Right kidney (tissue), 1 donor: ENCODE measurements at regions not wholly inside any gene's neighbourhood (a gene's known extent, or its start where the extent isn't known, plus 50 kb on each side); places are given as distances from the start of the nearest gene placed in this dataset.
A peak's percentile ranks its signal among the peaks of the same experiment; 100 is the strongest.
"Not testable (repeated sequence)": the region's sequence is repeated elsewhere in the genome, so short reads cannot be mapped to it uniquely, and the experiment has no call there.

ENCODE experiments used
- DNase-seq: peaks from one replicate; pipeline ENCODE4 v3.0.0-alpha.2; 2016

DNA sequence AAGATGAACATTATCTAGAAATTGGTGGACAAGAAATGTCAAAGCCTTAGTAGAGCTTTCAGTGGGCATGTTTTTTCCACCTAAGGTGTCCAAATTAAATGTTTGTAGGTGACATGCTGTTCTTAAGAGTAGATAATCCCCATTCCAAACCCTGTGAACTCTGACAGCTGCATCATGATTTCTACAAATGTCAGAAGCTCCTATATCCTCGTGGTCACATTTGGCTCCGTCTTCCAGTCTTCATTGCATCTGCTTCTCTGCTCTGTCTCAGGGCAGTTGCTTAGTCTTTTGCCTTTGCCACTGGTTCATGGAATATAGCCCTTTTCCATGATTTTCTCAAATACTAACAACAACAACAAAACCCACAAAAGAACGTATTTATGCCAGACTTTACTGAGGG is 234.5 kb downstream of the DLEU7 start:
- DNase-seq = no peak

DNA sequence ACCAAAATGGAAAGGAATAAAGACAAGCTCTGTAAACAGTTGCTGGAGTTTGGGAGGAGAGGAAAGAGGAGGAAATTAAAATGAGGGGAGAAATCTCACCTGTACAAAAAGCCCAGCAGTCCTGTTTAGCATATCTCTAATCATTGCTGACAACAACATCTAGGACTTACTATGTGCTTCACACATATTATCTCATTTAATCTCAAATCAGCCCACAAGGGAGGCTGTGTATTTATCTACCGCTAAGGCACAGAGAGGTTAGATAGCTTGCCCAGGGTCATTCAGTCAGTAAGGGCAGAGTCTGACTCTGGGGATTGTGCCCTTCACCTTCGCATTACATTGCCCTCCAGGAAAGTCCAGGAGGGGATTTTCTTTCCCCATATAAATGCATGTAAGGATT is 233.3 kb downstream of the DLEU7 start:
- no peak for DNase-seq

DNA sequence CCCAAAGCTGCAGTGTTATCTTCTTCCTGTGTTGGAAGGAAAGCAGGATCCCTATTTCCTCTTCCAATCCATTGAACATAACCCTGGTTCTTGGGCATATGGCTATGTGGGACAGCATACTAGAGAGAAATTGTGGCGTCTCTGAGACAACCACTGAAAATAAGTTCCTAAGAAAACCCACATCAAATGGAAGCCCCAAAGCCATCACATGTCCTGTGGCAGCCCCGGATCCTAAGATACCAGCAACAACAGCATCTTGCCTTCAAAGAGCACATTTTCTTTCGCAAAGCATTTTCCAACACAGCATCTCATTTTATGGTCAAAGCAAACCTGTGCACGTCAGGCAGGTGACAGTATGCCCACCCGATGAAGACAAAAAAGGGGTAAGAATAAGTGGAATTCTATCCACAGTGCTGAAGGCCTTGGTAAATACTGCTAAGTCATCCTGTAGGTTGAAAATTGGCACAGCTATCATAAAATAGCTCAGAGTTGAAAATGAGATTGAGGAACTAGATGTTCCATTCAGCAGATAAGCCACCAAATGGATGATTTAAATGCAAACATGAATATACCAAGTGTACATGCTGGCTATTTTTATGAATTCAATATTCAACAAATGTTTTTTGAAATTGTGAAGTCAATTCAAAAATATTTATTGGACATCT is 232.2 kb downstream of the DLEU7 start:
- no peak for DNase-seq

DNA sequence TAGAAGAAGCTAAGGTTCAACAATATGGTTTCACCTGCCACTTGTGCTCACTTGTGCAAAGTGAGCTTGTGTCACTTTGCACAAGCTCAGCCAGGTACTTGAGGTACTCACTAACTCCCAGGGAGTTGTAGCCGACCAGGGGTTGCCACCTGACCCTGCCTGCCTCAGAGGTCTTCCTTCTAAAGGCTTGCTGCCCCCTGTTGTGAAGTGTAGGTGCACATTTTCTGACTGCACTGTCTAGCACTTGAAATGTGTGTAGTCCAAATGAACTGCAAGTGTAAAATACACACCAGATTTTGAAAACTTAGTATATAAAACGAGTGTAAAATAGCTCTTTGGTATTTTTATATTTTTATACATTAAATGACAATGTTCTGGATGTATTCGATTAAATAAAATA is 230.8 kb downstream of the DLEU7 start:
- DNase-seq = no peak

DNA sequence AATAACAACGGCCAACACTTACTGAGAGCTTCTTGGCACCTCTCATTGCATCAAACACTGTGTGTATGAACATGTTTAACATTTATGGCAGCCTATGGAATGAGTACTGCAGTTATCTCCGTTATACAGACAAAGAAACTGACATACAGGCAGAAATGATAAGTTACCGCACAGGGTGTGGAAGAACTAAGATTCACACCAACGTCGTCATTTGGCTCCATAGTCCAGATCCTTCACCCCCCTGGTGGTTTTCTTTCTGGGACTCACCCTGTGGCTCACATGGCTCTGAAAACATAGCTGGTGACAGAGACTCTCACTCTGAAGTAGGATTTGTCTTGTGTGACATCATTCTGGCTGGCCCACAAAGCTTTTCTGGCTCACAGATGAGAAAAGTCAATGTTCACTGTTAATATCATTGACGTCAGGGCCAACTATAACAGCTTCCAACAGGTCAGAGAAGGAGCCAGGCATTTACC is 230.1 kb downstream of the DLEU7 start:
- no peak for DNase-seq

DNA sequence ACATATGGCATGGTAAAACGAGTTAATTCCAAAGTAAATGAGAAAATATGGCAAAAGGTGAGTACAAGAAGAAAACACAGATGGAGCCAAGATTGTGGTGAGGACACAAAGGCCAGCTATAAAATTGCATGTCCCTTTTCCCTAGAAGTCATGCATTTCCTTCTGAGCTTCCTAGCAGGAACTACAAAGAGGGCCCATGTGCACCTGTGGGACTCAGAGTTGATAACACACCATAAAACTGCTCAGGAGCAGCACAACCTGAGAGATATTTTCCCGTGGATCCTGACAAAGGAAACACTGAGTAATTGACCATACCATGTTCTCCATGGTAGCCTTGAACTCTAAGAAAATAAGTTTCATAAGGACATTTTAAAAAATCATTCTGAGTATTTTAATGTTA is 228.3 kb downstream of the DLEU7 start:
- DNase-seq = no peak

DNA sequence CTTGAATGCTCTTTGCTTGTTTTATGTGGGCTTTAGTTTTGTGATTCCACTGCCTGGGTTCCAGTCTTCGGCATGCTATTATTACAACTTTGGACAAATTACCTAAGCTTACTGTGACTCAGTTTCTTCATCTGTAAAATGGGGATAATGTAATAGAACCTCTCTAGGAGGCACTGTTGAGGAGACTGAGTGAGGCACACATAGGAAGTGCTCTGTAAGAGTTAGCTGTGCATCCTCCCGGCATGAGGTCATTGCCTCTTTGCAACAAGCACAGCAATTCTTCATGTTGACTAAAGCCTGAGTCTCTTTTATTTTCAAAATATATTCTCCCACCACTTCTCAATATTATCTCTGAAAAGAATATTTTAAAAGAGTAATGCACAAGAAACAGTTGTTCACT is 227.4 kb downstream of the DLEU7 start:
- no peak for DNase-seq

DNA sequence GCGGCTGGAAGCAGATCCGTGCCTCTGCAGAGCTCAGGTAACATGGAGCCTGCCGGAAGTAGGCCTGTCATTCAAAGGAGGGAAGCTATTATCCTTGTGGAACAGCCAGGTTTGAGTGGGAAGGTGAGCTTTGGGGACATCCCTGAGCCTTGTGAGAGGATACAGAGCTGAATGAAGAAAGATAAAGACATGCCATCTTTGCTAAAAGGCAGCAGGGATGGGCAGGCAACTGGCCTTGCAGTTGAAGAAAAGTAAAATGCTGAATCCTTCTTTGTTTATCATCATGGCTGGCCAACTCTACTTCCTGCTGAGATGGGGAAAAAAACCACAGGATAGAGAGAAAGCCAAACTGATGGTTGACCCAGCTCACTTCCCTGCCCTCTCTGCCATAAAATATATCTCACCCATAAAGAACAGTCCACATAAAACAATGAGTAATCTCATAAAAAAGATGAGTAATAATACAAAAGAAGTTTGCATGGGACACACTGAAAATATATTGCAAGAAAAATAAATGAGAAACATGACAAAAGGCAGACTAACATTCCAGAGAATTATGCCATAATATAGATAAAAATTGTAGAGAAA is 226.3 kb downstream of the DLEU7 start:
- no peak for DNase-seq

DNA sequence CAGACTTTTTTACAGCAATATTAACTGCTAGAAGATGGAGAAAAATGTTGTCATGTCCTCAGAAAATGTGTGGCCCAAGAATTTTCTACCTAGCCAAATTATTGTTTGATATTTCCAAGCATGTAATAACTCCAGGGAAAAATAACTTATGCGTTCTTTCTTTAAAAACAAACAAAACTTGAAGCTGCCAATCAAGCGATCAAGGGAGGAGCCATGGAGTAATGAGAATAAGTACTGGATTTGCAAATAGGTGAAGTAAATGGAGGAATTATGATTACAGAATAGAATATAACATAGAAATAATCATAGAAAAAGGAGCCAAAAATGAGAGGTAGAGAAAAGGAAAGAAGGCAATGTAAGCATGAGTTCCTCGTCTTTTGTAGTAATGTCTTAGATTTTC is 225.3 kb downstream of the DLEU7 start:
- DNase-seq = no peak

DNA sequence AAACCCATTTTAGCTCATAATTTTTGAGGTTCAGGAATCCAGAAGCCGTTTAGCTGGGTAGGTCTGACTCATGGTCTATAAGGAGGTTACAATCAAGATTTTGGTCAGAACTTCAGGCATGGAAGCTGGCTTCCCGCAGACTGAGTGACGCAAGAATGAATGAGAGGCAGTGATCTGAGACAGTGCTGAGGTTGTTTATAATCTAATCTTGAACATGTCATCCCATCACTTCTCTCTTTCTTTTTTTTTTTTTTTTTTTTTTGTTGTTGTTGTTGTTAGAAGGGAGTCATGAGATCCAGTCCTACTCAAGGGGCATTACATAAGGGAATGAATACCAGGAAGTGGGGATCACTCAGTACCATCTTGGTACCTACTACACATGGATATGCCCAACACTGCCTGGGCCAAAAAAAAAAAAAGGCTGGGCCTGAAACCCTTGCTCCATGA is 217.4 kb downstream of the DLEU7 start:
- DNase-seq = no peak

DNA sequence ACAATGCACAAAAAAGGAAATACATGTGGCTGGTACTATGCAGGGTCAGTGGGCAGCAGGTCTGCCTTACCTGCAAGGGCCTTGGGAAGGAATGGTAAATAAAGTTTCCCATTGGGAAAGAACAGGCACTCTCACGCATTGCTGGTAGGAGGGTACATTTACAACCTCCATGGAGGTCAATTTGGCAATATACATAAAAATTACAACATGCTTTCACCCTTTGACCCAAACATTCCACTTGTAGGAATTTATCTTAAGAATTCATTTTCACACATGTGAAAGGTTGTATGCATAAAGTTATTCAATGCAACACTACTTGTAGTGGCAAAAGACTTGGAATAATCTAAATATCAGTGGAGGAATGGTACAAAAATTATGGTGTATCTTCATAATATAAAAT is 216.4 kb downstream of the DLEU7 start:
- DNase-seq = no peak

DNA sequence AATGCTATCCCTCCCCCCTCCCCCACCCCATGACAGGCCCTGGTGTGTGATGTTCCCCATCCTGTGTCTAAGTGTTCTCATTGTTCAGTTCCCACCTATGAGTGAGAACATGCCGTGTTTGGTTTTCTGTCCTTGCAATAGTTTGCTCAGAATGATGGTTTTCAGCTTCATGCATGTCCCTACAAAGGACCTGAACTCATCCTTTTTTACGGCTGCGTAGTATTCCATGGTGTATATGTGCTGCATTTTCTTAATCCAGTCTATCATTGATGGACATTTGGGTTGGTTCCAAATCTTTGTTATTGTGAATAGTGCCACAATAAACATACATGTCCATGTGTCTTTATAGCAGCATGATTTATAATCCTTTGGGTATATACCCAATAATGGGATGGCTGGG is 215.0 kb downstream of the DLEU7 start:
- not testable (repeated sequence) for DNase-seq

DNA sequence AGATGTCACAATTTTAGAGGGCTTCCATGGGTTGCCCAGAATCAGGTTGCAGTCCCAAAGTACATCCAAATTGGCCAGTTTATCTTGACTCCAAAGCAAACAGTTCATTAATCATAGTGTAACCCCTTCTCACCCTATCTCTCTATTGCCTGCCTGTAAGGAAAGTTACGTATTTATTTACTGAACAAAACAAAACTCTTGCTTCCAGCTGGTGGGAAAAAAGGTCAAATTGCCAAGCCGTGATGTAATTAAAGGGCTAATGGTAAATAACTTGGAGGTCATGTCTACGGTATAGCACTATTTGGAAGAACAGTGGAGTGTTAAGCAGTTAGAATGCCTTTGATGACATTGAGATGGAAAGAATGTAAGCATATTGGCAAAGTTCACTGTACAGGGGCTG is 214.0 kb downstream of the DLEU7 start:
- peak; percentile 15 for DNase-seq

DNA sequence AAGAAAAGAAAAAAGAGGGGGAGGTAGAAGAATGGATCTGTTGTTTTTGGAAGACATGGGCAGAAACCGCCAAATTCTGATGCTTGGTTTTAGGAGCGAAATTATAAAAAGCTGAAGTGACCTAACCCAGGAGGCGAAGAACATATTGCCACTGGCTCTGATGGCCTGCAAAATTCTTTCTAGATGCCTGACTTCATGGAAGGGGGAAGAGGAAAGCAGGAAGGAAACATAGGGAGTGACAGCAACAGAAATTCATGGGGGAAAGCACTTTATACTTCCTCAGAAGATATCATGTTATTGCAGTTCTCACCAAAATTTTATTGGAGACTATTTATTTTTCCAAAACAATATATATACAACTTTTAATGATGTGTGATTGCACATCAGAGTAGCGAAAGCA is 213.5 kb downstream of the DLEU7 start:
- DNase-seq = no peak

DNA sequence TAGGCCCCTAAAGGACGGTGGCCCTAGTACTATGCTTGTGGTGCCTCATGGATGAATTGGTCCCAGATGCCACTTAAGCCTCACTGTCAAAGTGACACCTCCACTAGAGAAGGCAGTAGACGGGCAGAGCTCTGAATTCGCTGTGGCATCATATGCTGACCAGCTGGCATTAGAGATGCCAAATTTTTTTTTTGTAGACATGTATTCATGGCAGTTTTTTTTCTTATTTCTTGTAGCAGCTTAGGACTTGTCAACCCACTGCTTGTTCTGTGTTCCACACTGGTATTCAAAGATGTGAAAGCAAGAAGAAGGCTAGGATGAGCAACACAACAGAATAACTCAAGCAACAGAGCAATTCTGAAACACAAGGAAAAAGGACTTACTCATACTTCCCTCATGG is 212.5 kb downstream of the DLEU7 start:
- DNase-seq = no peak

DNA sequence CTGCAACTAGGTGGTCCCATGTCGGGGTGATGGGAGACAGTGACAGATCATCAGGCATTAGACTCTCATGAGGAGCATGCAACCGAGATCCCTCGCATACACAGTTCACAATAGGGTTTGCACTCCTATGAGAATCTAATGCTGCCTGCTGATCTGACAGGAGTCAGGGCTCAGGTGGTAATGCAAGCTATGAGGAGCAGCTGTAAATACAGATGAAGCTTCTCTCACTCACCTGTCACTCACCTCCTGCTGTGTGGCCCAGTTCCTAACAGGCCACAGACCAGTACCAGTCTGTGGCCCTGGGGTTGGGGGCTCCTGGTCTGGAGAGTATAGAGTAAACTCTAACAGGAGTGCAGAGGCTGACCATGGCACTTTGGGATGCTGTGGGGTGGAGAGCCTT is 209.2 kb downstream of the DLEU7 start:
- no peak for DNase-seq

DNA sequence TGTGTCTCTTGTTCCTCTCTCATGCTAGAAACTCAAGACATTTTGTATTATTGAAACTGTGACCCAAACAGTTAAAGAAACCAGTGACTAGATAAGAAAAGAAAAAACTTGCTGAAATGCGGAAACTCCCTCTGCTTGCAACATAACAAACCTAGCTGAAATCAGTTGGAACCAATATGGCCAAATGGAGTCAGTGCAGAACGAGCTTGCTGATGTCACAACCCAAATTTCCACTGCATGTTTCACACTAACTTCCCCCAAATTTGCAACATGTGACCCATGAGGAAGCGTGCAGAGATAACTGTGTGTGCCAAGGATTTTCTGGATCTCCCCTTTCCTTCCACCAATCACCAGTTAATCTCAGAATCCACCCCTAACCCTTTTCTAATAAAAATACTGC is 208.0 kb downstream of the DLEU7 start:
- no peak for DNase-seq

DNA sequence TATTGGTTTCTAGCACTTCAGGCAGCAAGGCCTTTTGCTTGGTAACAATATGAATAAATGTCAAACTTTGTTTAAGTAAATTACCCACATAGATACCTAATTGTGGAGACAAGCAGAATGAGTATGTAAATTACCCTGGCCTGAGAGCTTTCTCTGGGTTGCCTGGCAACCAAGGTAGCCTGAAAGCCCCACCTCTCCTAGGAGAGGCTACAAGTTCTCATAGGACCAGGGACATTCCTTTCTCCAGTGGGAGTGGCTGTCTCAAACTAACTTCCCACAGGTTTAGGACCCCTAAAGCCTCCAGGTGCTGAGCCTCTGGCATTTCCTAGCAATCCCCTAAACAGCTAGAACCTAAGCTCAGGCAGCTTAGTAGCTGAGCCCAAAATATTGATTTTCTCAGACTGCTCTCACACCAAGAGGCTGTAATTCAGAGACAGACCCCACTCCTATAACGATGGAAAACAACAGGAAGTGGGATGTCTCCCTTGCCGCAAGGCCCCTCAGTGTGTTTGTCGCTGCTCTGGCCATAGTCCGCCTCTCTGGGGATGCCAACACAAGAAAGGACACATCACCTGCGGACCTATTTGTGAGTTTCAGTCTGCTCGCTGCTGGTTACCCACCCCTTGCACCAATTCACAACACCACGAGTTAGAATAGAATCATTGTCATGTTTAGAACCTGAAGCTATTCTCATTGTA is 207.3 kb downstream of the DLEU7 start:
- no peak for DNase-seq

DNA sequence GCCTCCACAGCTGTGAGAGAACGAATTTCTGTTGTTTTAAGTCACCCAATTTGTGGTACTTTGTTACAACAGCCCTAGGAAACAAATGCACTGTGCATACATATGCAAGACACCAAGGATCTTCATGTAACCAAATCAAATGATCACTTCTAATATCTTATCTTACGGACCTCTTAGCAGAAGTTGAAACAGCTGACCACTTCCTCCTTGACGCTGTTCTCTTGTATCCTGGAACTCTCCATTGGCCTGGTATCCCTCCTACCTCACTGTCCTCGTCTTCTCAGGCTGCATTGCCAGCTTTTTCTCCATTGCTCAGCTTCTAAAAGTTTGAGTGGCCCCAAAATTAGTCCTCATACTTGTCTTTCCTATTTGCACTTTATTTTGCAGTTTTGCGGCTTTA is 200.4 kb downstream of the DLEU7 start:
- DNase-seq = no peak

DNA sequence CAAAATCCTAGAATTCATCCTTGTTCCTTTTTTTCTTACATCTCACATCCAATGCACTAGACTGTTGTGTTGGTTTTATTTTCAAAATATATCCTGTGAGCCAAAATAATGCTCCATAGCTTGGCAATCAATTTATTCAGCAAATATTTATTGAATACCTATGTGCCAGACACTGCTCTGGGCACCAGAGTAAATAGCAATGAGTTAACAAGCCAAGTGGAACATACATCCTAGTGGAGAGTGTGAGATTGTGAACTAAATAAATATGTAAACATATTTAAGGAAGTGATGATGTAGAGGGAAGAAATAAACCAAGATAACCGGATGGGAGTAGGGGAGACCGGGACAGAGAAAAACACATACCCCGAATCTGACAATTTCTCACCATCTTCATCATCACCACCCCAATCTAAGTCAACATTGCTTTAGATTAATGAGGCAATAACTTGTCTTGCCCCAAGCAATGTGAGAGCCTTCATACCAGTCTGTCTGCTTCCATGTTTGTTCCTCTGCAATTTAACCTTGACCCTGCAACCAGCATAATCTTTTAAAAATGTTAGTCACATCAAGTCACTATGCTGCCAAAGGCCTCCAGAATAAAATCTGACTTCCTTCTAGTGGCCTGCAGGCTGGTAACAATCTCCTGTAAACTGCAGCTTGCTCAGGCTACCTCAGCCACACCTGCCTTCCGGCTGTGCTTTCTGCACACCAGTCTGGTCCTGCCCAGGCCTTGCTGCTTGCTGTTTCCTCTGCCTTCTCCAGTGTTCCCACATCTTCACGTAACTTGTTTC is 199.2 kb downstream of the DLEU7 start:
- no peak for DNase-seq

DNA sequence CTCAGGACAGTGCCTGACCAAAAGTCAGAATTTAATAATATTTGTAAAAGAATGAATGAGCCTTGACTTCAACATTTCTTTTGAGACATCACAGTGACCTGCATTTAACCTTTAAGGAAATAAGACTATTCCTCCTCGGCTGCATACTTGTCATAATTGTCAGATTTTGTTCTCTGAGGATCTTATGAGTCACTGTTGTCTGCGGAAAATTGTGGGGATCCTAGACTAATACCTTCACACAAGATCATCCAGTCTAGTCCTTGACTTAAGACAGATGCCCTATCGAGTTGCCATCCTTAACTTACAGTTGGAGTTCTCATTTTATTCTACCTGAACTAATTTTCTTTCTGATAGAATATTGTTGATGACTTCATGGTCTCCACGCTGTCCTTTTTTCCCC is 198.4 kb downstream of the DLEU7 start:
- no peak for DNase-seq

DNA sequence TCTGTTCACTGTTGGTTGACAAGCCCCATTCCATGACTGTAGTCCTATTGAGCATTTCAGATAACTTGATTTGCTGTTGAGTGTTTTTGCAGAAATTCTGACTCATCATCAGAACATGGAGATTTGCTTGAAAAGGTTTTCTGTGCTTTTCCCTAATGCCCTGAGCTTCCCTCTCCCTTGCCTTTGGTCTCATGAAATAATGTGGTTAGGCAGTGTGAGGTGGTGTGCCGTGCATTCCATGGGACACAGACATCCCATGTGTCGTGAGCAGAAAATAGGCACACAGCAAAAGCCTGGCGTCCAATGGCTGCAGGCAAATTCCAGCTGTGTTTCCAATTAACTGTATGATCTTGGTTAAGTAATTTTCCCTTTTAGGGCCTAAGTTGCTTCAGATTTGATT is 197.4 kb downstream of the DLEU7 start:
- DNase-seq = no peak

DNA sequence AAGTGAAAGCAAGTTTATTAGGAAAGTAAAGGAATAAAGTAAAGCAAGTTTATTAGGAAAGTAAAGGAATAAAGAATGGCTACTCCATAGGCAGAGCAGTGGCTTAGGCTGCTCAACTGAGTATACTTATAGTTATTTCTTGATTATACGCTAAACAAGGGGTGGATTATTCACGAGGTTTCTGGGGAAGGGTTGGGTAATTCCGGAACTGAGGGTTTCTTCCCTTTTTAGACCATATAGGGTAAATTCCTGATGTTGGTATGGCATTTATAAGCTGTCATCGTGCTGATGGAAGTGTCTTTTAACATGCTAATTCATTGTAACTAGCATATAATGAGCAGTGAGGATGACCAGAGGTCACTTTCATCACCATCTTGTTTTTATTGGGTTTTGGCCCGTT is 194.3 kb downstream of the DLEU7 start:
- no peak for DNase-seq
